ENCODE measurements at regions not wholly inside any gene's neighbourhood (a gene's known extent, or its start where the extent isn't known, plus 50 kb on each side); places are given as distances from the start of the nearest gene placed in this dataset.
A peak's percentile ranks its signal among the peaks of the same experiment; 100 is the strongest.

DNA sequence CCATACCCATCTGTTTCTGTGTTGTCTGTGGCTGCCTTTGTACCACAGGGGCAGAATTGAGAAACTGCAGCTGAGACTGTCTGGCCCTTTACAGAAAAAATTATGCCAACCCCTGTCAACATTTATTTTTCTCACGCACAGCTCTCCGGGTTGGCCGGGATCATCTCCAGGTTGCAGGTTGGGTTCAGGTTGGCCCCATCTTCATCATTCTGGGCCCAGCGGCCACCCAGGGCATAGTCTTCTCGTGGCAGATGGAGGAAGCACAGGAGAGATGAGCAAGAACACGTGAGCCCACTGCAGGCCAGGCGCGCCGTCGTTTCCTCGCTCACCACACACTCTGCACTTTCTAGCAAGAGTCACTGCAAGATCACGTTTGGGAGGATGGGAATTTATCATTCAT lies 66.1 kb upstream of the SEC14L1 start:
- peaks cover 9% of the 10 kb centered on the region for H3K4me1 Mint-ChIP-seq
- no peak for TF ChIP-seq EZH2phosphoT487 (IDR thresholded peaks at IDR 0.05)
- no peak overlapping the region for H3K4me3 ChIP-seq
- H3K79me2 ChIP-seq (ENCODE audit: low read depth) = no peaks in the 10 kb centered on the region
- H3K4me2 ChIP-seq = no peak overlapping the region
- H3K4me3 Mint-ChIP-seq = no peak overlapping the region
- no peaks in the 10 kb centered on the region for H3K36me3 ChIP-seq
- no peaks in the 10 kb centered on the region for H4K20me1 ChIP-seq (ENCODE audit: low read depth)
- peaks cover 2% of the 10 kb centered on the region for H3K9me3 Mint-ChIP-seq
- no peaks in the 10 kb centered on the region for H3K9me3 ChIP-seq (ENCODE audit: low read depth)
- no peaks in the 10 kb centered on the region for H3K4me1 ChIP-seq
- H3K27ac ChIP-seq = no peak overlapping the region
- H3K36me3 Mint-ChIP-seq = no peaks in the 10 kb centered on the region
- DNase-seq (ENCODE audit: low spot score) = no peak
- H3K27me3 Mint-ChIP-seq (ENCODE audit: insufficient read depth, low read depth) = peaks cover 11% of the 10 kb centered on the region
- no peaks in the 10 kb centered on the region for H3K27me3 ChIP-seq
- H3F3A ChIP-seq (ENCODE audit: low read depth) = no peaks in the 10 kb centered on the region
- no peak overlapping the region for H2AFZ ChIP-seq (replicated peaks)
- no peak overlapping the region for H3K9ac ChIP-seq
- H3K27ac Mint-ChIP-seq = no peak overlapping the region

DNA sequence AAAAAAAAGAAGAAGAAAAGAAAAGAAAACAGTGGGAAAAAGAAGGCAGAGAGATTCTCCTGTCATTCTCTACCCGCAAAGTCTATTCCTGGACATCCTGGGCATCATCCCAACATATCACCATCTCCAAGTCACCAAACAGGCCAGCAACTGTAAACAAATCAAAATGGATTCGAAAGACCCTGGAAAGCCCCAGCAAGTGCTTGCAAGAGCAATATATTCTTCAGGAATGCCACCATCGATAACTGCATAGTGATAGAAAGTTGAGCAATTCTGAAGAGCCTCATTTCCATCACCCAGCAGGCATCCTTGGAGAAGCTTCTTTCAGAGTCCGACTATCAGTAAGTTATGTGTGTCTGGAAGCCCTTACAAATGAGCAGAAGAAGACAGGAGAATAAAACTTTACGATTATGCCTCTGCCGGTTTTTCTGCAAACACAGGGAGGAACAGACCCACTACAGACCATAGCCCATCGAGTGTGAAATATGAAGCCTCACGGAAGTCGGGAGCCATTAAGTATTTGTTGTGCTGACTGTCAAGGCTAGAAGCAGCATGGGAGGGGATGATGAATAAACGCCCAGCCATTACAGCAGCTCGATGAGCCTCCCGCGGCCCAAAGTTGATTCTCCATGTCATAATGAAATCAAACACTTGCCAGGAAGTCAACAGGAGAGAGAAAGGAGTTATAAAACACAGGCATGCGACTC lies 64.5 kb upstream of the SEC14L1 start:
- Histone ChIP-seq H3K4me2 (no peak overlapping the region), H3K27me3 (no peaks in the 10 kb centered on the region), H3K9me3 (ENCODE audit: low read depth) (no peaks in the 10 kb centered on the region), H4K20me1 (ENCODE audit: low read depth) (no peaks in the 10 kb centered on the region), H3K36me3 (no peaks in the 10 kb centered on the region), H3K4me1 (no peaks in the 10 kb centered on the region), H3K27ac (no peak overlapping the region), H3K79me2 (ENCODE audit: low read depth) (no peaks in the 10 kb centered on the region), H3K9ac (no peak overlapping the region), H2AFZ (replicated peaks) (peak overlapping the region; percentile 7), H3K4me3 (no peak overlapping the region), H3F3A (ENCODE audit: low read depth) (no peaks in the 10 kb centered on the region)
- peaks cover 11% of the 10 kb centered on the region for H3K27me3 Mint-ChIP-seq (ENCODE audit: insufficient read depth, low read depth)
- H3K27ac Mint-ChIP-seq = no peak overlapping the region
- peaks cover 2% of the 10 kb centered on the region for H3K9me3 Mint-ChIP-seq
- H3K4me1 Mint-ChIP-seq = peaks cover 9% of the 10 kb centered on the region
- H3K4me3 Mint-ChIP-seq = no peak overlapping the region
- no peak for DNase-seq (ENCODE audit: low spot score)
- no peaks in the 10 kb centered on the region for H3K36me3 Mint-ChIP-seq
- no peak for TF ChIP-seq EZH2 (IDR thresholded peaks at IDR 0.05)
- no peak for TF ChIP-seq EZH2phosphoT487 (IDR thresholded peaks at IDR 0.05)
- TF ChIP-seq, protein P1, sequence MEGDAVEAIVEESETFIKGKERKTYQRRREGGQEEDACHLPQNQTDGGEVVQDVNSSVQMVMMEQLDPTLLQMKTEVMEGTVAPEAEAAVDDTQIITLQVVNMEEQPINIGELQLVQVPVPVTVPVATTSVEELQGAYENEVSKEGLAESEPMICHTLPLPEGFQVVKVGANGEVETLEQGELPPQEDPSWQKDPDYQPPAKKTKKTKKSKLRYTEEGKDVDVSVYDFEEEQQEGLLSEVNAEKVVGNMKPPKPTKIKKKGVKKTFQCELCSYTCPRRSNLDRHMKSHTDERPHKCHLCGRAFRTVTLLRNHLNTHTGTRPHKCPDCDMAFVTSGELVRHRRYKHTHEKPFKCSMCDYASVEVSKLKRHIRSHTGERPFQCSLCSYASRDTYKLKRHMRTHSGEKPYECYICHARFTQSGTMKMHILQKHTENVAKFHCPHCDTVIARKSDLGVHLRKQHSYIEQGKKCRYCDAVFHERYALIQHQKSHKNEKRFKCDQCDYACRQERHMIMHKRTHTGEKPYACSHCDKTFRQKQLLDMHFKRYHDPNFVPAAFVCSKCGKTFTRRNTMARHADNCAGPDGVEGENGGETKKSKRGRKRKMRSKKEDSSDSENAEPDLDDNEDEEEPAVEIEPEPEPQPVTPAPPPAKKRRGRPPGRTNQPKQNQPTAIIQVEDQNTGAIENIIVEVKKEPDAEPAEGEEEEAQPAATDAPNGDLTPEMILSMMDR (IDR thresholded peaks at IDR 0.05) = no peak

DNA sequence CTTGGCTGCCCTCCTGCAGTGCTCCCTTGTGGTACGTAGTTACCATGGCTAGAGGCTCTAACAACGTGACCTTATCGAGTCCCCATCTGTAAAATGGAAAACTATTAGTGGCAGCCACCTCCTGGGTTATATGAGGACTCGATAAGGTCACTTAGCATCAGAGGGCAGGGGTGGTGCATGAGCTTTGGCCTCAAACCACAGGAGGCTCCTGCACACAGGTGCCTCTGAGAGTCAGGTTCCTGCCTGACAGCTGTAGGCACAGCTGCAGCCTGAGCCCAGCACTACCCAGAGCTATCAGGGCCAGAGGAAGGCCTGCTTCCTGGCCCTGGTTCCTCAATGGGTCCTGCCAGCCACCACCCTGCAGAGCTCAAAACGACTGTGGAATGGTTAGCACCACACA lies 57.2 kb upstream of the SEC14L1 start:
- Mint-ChIP-seq H3K4me3 (no peak overlapping the region), H3K4me1 (peaks cover 10% of the 10 kb centered on the region), H3K36me3 (no peaks in the 10 kb centered on the region), H3K27me3 (ENCODE audit: insufficient read depth, low read depth) (peaks cover 2% of the 10 kb centered on the region), H3K27ac (no peak overlapping the region), H3K9me3 (no peaks in the 10 kb centered on the region)
- no peaks in the 10 kb centered on the region for H3K36me3 ChIP-seq
- H3K4me3 ChIP-seq = no peak overlapping the region
- H3K9ac ChIP-seq = no peak overlapping the region
- no peaks in the 10 kb centered on the region for H3K4me1 ChIP-seq
- TF ChIP-seq EZH2 (IDR thresholded peaks at IDR 0.05) (no peak), EZH2phosphoT487 (IDR thresholded peaks at IDR 0.05) (no peak)
- TF ChIP-seq, protein P1 (IDR thresholded peaks at IDR 0.05) = no peak
- no peaks in the 10 kb centered on the region for H3K9me3 ChIP-seq (ENCODE audit: low read depth)
- H4K20me1 ChIP-seq (ENCODE audit: low read depth) = no peaks in the 10 kb centered on the region
- no peak overlapping the region for H3K27ac ChIP-seq
- DNase-seq (ENCODE audit: low spot score) = no peak
- no peaks in the 10 kb centered on the region for H3K79me2 ChIP-seq (ENCODE audit: low read depth)
- H3K4me2 ChIP-seq = no peak overlapping the region
- H3F3A ChIP-seq (ENCODE audit: low read depth) = peaks cover 7% of the 10 kb centered on the region
- H3K27me3 ChIP-seq = no peaks in the 10 kb centered on the region
- no peak overlapping the region for H2AFZ ChIP-seq (replicated peaks)

DNA sequence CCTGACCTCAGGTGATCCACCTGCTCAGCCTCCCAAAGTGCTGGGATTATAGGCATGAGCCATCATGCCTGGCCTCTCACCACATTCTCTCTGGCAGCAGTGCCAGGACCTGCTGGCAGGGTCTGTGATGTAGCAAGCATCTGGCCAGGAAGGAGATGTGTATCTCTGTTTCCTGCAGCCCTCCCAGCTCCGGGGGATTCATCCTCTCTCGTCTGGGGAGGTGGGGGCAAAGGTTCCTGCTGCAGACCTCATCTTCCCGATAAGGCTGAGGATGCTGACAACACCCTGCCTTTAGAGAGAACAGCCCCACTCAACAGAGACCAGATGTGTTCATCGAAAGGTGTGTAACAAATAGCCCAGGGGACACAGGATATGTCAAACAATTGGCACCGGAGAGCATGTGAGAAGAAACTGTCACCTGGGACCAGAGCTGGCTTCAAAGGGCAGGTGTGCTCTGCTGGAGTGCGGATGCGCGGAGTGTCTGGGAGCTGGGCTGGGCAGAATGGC lies 54.8 kb upstream of the SEC14L1 start:
- Mint-ChIP-seq H3K27me3 (ENCODE audit: insufficient read depth, low read depth) (peaks cover 3% of the 10 kb centered on the region), H3K9me3 (no peaks in the 10 kb centered on the region), H3K27ac (peak overlapping the region; percentile 64), H3K4me1 (peaks cover 23% of the 10 kb centered on the region), H3K4me3 (no peak overlapping the region), H3K36me3 (peaks cover 3% of the 10 kb centered on the region)
- Histone ChIP-seq H3K27ac (no peak overlapping the region), H3F3A (ENCODE audit: low read depth) (peaks cover 7% of the 10 kb centered on the region), H3K9ac (no peak overlapping the region), H3K4me1 (no peaks in the 10 kb centered on the region), H3K9me3 (ENCODE audit: low read depth) (no peaks in the 10 kb centered on the region), H2AFZ (replicated peaks) (no peak overlapping the region), H3K4me3 (no peak overlapping the region), H4K20me1 (ENCODE audit: low read depth) (no peaks in the 10 kb centered on the region), H3K27me3 (no peaks in the 10 kb centered on the region), H3K36me3 (no peaks in the 10 kb centered on the region), H3K79me2 (ENCODE audit: low read depth) (peaks cover 21% of the 10 kb centered on the region), H3K4me2 (no peak overlapping the region)
- DNase-seq (ENCODE audit: low spot score) = no peak
- TF ChIP-seq, protein P1 (IDR thresholded peaks at IDR 0.05) = no peak
- TF ChIP-seq EZH2 (IDR thresholded peaks at IDR 0.05) (no peak), EZH2phosphoT487 (IDR thresholded peaks at IDR 0.05) (no peak)

Data from neural progenitor cell (in vitro differentiated cells).